ENCODE measurements at regions not wholly inside any gene's neighbourhood (a gene's known extent, or its start where the extent isn't known, plus 50 kb on each side); places are given as distances from the start of the nearest gene placed in this dataset.

DNA sequence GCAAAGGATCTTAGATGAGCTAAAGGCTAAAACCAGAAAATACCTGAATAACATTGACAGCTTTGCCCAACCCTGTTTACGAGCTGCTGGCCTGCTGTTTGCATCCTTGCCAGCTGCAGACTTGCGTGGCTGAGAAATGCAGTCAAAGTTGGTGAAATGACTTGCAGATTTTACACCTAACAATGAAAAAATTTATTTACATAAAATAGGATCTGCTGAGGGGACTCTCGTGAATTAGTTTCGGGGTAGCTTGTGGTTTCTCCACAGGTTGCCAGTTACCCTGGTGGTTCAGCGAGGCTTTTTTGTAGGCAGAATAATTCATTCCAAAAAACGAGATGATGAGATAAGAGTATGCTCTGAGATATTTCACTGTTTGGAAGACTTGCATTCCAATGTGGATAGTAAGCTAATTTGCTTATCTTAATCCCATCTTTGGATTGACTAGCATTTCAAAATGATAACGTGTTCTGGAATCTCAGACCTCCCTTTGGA, 65.7 kb upstream of the FANCC start:
- no peak for DNase-seq (ENCODE audit: unreplicated experiment)
- Mint-ChIP-seq H3K9me3 (ENCODE audit: unreplicated experiment) (no peaks in the 10 kb centered on the region), H3K4me1 (ENCODE audit: insufficient read depth, unreplicated experiment) (peaks cover 18% of the 10 kb centered on the region), H3K27ac (ENCODE audit: low read depth, unreplicated experiment) (no peak overlapping the region), H3K36me3 (ENCODE audit: insufficient read depth, unreplicated experiment) (no peaks in the 10 kb centered on the region), H3K4me3 (ENCODE audit: unreplicated experiment) (no peak overlapping the region), H3K27me3 (ENCODE audit: insufficient read depth, unreplicated experiment) (no peaks in the 10 kb centered on the region)
- CTCF ChIA-PET, result no interaction called here
- intact Hi-C loops (cut with micrococcal nuclease), result no loop called here
- no TSS peak for BruUV-seq (replicated peaks)
- TF ChIP-seq CTCF (IDR thresholded peaks at IDR 0.05; ENCODE audit: unreplicated experiment), result no peak
- POLR2A ChIA-PET, result interaction anchor here (0.7 to 2.2 kb wide), 9 partner anchors 9 to 128 kb away, joined by 3 to 19 read pairs (median 5); partner anchors contain the start of gene FANCC

GRCh38 chr9:95382433-95382832, 64.9 kb upstream of the FANCC start:
- no peak for DNase-seq (ENCODE audit: unreplicated experiment)
- Mint-ChIP-seq H3K9me3 (ENCODE audit: unreplicated experiment) (no peaks in the 10 kb centered on the region), H3K4me1 (ENCODE audit: insufficient read depth, unreplicated experiment) (peaks cover 18% of the 10 kb centered on the region), H3K27ac (ENCODE audit: low read depth, unreplicated experiment) (no peak overlapping the region), H3K27me3 (ENCODE audit: insufficient read depth, unreplicated experiment) (no peaks in the 10 kb centered on the region), H3K36me3 (ENCODE audit: insufficient read depth, unreplicated experiment) (no peaks in the 10 kb centered on the region), H3K4me3 (ENCODE audit: unreplicated experiment) (no peak overlapping the region)
- no TSS peak for BruUV-seq (replicated peaks)
- TF ChIP-seq CTCF (IDR thresholded peaks at IDR 0.05; ENCODE audit: unreplicated experiment), result no peak
- intact Hi-C loops (cut with micrococcal nuclease), result no loop called here
- ChIA-PET POLR2A (interaction anchor here (0.7 to 2.2 kb wide), 5 partner anchors 10 to 128 kb away, joined by 3 to 19 read pairs (median 5); no protein-coding TSS in a partner anchor), CTCF (interaction anchor here (0.6 kb wide), 1 partner anchor 828 kb away, joined by 3 read pairs; no protein-coding TSS in a partner anchor)

GRCh38 chr9:95381221-95381620, 63.7 kb upstream of the FANCC start:
- POLR2A ChIA-PET, result no interaction called here
- Mint-ChIP-seq H3K4me3 (ENCODE audit: unreplicated experiment) (no peak overlapping the region), H3K9me3 (ENCODE audit: unreplicated experiment) (no peaks in the 10 kb centered on the region), H3K36me3 (ENCODE audit: insufficient read depth, unreplicated experiment) (no peaks in the 10 kb centered on the region), H3K27me3 (ENCODE audit: insufficient read depth, unreplicated experiment) (no peaks in the 10 kb centered on the region), H3K4me1 (ENCODE audit: insufficient read depth, unreplicated experiment) (peaks cover 18% of the 10 kb centered on the region), H3K27ac (ENCODE audit: low read depth, unreplicated experiment) (no peak overlapping the region)
- peak; percentile 54 for DNase-seq (ENCODE audit: unreplicated experiment)
- intact Hi-C loops (cut with micrococcal nuclease), result no loop called here
- no TSS peak for BruUV-seq (replicated peaks)
- CTCF ChIA-PET, result no interaction called here
- TF ChIP-seq CTCF (IDR thresholded peaks at IDR 0.05; ENCODE audit: unreplicated experiment), result no peak

DNA sequence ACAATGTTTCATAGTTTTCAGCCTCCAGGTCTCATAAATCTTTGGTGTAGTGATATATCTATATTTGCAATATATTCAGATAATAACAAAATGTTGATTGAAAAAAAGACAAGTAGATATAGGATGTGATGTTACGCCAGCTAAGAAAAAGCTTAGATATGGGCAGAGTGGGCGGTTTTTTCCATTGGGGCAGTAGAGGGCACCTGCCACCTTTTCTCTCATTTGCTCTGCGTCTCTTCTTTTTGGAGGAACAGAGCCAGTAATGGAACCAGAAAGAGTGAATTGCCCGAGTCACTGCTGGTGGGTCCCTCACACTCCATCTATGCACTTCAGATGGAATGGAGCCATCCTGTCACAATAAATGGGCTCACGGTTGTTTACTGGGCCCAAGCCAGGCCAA, 62.1 kb upstream of the FANCC start:
- ChIA-PET CTCF (no interaction called here), POLR2A (interaction anchor here (0.6 kb wide), 1 partner anchor 111 kb away, joined by 3 read pairs; no protein-coding TSS in a partner anchor)
- TF ChIP-seq CTCF (IDR thresholded peaks at IDR 0.05; ENCODE audit: unreplicated experiment), result no peak
- intact Hi-C loops (cut with micrococcal nuclease), result no loop called here
- Mint-ChIP-seq H3K36me3 (ENCODE audit: insufficient read depth, unreplicated experiment) (no peaks in the 10 kb centered on the region), H3K9me3 (ENCODE audit: unreplicated experiment) (no peaks in the 10 kb centered on the region), H3K27ac (ENCODE audit: low read depth, unreplicated experiment) (no peak overlapping the region), H3K4me1 (ENCODE audit: insufficient read depth, unreplicated experiment) (peaks cover 18% of the 10 kb centered on the region), H3K27me3 (ENCODE audit: insufficient read depth, unreplicated experiment) (no peaks in the 10 kb centered on the region), H3K4me3 (ENCODE audit: unreplicated experiment) (no peak overlapping the region)
- no TSS peak for BruUV-seq (replicated peaks)
- no peak for DNase-seq (ENCODE audit: unreplicated experiment)

All from MCF 10A (cell line).